SK-N-MC (cell line): ENCODE measurements at regions not wholly inside any gene's neighbourhood (a gene's known extent, or its start where the extent isn't known, plus 50 kb on each side); places are given as distances from the start of the nearest gene placed in this dataset.

Source experiments
- EZH2 ChIP-seq: fragments of 200-600 bp; sonication (generic); IDR thresholded peaks from one replicate; pipeline ENCODE4 v1.6.1; 2017; ENCODE audit warnings: antibody characterized with exemption
- POLR2AphosphoS5 ChIP-seq: IDR thresholded peaks from 2 replicates; pipeline ENCODE4 v1.6.1; 2012; ENCODE audit warnings: mild to moderate bottlenecking, low read depth, low read length, borderline replicate concordance

DNA sequence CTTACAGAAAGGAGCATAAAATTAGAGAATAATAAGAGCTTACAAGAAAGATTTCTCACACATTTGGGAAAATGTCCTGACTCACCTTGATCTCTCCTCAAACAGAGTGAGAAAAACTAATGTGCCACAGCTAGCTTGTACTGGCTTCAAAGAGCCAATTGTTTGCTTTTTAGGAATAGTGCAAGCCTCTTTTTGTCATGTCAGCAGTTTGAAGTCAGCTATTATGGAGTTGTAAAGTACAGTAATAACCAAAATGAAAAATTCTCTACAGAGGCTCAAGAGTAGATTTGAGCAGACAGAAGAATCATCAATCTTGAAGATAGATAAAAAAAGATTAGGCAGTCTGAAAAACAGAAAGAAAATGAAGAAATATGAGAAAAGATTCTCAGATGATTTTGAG is 313.4 kb upstream of the GPR149 start:
- no peak for TF ChIP-seq EZH2
- no peak for TF ChIP-seq POLR2AphosphoS5
